HL-60/S4 treated with retinoic acid at 250 ng/mL for 4 days and 3 days (cell line): ENCODE measurements at regions not wholly inside any gene's neighbourhood (a gene's known extent, or its start where the extent isn't known, plus 50 kb on each side); places are given as distances from the start of the nearest gene placed in this dataset.
"Not testable (repeated sequence)": the region's sequence is repeated elsewhere in the genome, so short reads cannot be mapped to it uniquely, and the experiment has no call there.

ENCODE experiments used
- in situ Hi-C: fragments of 300-500 bp; cut with MboI; formaldehyde crosslinking; loops from 2 replicates; pipeline ENCODE4 v1.7.0; 2022; ENCODE audit warnings: low sequenced_read_pairs

DNA sequence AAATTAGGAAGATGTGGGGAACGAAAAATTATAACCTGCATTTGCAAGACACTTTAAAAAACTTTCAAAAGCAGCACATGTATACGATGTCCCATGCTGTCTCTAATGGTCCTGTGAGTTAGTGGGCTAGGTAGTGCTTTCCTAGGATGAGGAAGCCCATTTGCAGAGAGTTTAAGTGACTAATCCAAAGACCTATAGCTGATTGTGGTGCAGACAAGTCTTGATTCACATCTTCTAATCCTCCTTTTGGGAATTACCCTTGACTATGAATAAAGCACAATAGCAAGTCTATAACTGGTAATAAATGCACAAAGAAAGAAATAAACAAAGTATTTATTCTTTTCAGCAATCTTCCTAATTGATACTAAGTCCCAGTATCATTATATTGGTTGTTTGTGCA is 234.6 kb upstream of the FANCL start:
- in situ Hi-C loops: no loop called here

- in situ Hi-C loops: no loop called here
Observed at GRCh38 chr2:58473165-58473564, 232.0 kb upstream of the FANCL start.

- in situ Hi-C loops: no loop called here
Observed at GRCh38 chr2:58466804-58467203, 225.7 kb upstream of the FANCL start.

DNA sequence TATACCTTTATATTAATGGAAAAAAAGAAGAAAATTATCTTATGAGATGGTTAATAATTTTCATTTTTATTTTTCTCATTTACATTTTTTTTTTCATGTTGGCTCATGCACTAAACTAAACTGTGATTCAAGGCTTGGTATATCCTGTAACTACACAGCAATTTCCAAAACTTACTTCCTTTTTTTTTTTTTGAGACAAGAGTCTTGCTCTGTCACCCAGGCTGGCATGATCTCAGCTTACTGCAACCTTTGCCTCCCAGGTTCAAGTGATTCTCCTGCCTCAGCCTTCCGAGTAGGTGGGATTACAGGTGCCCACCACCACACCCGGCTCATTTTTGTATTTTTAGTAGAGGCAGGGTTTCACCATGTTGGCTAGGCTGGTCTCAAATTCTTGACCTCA is 224.9 kb upstream of the FANCL start:
- in situ Hi-C loops: not testable (repeated sequence)

DNA sequence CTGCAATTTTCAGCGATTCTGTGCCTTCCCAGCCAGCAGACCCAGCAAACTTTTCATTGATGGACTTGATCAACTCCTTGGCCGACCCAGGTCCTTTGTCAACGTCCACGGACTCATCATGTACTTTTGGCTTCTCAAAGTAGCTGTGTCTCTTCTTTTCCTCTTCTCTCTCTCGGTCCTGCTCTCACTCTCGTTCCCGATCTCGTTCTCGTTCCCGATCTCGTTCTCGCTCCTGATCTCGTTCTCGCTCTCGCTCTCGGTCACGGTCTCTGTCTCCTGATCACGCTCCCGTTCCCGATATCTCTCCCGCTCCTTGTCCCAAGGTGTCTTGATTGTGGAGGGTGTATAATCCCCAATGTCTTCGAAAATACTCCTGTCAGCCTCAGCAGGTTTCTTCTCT is 219.5 kb upstream of the FANCL start:
- in situ Hi-C loops: no loop called here

GRCh38 chr2:58449286-58450010 is 208.3 kb upstream of the FANCL start:
- in situ Hi-C loops: no loop called here

- in situ Hi-C loops: no loop called here
Observed at GRCh38 chr2:58448845-58449244, 207.7 kb upstream of the FANCL start.

GRCh38 chr2:58448065-58448507 is 207.0 kb upstream of the FANCL start:
- in situ Hi-C loops: no loop called here

DNA sequence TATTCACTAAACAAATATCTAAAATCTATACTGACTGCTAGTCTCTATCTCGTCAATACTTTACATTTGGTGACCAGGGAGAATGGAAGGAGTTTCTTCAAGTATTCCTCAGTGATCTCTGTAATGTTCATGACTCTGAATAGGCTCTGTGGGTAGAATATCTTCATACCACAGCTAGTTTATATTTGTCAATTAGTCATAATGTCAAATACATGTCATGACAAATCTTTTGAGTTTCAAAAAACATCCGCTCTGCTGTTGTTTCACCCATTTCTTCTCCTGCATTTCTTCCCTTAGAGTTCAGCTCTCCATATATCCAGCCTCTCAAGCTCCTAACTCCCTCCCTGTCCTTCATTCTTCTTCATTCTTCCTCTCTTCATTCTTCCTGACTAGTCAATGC is 206.5 kb upstream of the FANCL start:
- in situ Hi-C loops: no loop called here

GRCh38 chr2:58441643-58442042 is 200.5 kb upstream of the FANCL start:
- in situ Hi-C loops: no loop called here

- in situ Hi-C loops: no loop called here
Observed at GRCh38 chr2:58436872-58437271, 195.7 kb upstream of the FANCL start.

DNA sequence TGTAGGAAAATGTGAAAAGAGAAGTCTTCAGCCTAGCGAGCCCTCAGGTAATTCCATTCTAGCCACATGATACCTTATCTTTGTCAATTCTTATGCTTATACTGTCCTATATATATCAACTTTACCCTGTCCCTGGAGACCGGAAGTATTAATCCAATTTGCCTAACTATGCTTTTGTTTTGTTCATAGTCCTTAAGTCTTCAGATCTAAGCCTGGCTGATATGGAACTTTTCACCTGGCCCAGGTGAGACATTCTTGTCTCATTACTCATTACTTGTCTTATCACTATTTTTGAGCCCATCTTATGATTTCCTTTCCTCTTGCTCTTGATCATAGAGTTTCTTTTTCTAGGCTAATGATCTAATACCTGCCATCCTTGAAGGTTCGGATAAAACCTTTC is 194.1 kb upstream of the FANCL start:
- in situ Hi-C loops: no loop called here

DNA sequence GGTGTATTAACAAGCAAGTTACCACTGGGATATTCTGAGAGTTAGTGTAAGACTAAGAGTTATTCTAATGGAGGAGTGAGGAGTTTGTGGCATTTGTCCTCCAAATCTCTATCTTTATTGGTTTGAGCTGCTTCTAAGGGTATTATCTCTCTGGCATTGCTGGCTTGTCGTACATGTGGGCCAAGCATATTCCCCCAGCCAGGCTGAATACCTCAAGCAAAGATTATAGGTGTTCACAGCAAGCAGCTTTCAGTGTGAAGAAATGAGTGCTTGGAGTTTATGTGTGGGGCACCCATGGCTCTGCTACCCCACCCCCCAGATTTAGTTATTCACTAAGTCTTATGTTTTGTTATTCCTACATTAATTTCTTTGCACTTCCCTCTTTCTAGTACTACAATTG is 193.6 kb upstream of the FANCL start:
- in situ Hi-C loops: no loop called here

- in situ Hi-C loops: no loop called here
Observed at GRCh38 chr2:58432491-58433170, 191.5 kb upstream of the FANCL start.

GRCh38 chr2:58429014-58429875 is 188.1 kb upstream of the FANCL start:
- in situ Hi-C loops: no loop called here

DNA sequence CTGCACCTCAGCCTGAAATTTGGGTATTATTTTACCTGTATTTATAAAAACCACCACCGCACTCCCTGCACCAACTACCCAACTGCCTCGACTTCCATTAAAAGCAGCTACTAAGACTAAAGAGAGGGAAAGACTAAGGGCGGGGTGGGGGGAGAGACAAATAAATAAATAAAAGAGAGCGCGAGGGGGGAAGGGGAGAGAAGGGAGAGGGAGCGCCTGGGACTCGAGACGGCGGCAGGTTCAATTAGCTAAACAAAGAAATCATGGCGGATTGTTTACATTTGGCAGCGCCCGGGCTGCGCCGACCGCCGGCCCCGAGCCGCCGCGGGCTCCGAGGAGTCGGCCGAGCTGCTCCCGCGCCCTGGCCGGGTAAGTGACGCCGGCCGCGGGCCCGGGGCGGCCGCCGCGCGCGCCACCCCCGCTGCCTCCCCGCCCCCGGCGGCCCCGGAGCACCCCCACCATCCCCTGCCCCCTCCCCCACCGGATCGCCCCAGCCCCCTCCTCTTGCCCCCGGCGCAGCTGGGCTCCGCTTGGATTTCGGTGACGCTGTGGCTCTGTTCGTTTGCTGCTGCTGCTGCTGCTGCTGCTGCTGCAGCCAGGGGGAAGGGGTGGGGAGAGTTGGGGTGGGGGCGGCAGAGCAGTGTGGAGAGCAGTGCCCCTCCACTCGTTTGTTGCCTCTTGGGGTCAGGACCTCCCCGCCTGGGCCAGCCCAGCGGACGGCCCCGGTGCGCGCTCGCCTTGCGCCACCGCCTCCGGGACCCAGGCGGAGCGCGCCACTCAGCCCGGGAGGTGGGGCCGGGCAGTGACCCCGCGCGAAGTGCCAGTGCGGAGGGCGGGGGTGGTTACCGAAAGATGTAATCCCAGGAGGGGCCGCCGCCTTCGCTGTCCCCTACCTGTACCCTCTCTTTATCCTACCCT is 187.2 kb upstream of the FANCL start:
- in situ Hi-C loops: no loop called here

DNA sequence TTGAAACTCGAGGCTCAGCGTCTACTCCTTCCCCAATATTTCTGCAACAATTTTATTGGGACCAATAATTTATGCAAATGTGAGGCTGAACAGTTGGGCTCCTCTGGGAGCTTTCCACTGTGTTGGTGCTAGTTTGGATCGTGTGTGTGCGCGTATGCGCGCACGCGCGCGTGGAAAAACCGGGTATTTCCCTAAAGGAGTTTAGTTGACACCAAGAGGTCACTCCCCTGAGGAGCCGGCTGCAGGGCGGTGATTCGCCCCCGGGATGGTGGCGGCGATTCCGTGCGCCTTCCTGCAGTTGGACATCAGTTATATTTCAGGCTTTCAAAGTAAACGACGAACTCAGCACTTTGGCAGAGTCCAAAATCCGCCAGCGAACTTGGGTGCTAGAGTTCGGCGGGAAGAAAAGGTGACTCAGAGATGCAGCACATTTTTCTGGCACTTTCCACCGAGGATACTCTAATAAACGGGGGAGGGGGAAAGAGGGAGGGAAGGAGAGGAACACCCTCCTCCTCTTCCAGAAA is 186.5 kb upstream of the FANCL start:
- in situ Hi-C loops: no loop called here

GRCh38 chr2:58425368-58425767 is 184.2 kb upstream of the FANCL start:
- in situ Hi-C loops: no loop called here

- in situ Hi-C loops: no loop called here
Observed at GRCh38 chr2:58419983-58420382, 178.9 kb upstream of the FANCL start.

DNA sequence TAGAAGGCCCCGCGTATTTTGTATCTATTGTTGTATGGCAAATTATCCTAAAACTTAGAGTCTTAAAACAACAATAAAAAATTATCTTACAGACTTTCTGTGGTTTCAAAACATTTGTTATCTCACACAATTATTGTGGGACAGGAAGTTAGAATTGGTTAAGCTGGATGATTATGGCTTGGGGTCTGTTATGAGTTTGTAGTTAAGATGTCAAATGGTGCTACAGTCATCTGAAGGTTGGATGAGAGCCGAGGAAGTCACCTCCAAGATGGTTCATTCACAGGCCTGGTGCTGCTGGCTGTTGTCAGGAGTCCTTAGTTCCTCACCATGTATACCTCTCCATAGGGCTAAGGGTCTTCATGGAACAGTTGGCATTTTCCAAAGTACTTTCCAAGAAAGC is 175.6 kb upstream of the FANCL start:
- in situ Hi-C loops: no loop called here
